ENCODE measurements at regions not wholly inside any gene's neighbourhood (a gene's known extent, or its start where the extent isn't known, plus 50 kb on each side); places are given as distances from the start of the nearest gene placed in this dataset.

DNA sequence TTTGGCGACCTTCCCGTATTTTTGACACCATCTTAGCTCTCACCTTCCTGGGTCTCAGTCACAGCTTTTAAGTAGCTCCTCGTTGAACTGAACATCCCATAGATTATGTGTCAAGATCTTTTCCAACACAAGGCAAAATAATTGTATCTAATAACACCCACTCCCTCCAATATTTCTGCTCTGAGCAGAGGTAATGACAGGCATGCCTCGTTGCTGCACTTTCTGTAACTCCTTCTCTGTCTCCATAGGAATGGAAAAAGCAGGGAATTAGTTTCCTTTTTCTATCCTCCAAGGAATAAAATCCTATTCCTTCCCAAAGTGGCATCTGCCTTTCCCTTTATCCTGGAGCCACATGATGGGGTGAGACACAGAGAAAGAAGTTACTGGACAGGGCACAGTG lies 174.0 kb upstream of the CDH20 start:
- no peak for DNase-seq (ENCODE audit: low read depth)
- no peak overlapping the region for H3K4me3 ChIP-seq (ENCODE audit: low read depth, low read length)
- no peak for TF ChIP-seq CTCF (IDR thresholded peaks at IDR 0.05; ENCODE audit: low read depth, low read length, missing control alignments)
- in situ Hi-C loops (cut with HindIII; ENCODE audit: low sequenced_read_pairs), result no loop called here

DNA sequence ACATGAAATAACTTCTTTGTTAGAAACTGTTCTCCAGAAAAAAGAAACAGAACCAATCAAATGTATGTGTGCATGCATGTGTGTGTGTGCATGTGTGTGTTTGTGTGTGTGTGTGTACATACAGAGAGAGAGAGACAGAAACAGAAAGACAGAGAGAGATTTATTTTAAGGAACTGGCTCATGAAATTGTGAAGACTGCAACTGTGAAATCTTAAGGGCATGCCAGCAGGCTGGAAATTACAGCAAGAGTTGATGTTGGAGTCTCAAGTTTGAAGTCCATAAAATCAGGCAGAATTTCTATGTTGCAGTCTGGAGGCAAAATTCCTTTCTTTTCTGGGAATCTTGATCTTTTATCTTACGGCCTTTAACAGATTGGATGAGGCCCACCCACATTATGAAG lies 168.9 kb upstream of the CDH20 start:
- no peak overlapping the region for H3K4me3 ChIP-seq (ENCODE audit: low read depth, low read length)
- in situ Hi-C loops (cut with HindIII; ENCODE audit: low sequenced_read_pairs), result no loop called here
- TF ChIP-seq CTCF (IDR thresholded peaks at IDR 0.05; ENCODE audit: low read depth, low read length, missing control alignments), result no peak
- DNase-seq (ENCODE audit: low read depth), result no peak

DNA sequence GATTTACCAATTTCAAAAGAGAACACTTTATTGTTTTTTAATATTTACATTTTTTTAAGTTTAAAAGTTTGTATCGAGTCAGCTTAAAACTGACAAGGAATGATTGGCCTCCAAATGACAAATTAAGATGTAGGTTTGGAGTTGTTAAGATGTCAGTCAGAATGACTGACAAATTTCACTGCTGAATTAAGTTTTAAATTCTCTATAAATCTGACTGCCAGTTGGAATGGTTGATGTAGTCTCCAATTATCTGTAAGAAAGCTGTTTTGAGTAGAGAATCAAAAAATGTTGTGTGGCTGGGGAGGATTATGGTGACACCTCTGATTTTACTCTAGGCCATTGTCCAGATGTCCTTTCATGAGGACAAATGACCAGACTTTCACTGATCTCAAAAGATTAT lies 165.3 kb upstream of the CDH20 start:
- no peak for DNase-seq (ENCODE audit: low read depth)
- H3K4me3 ChIP-seq (ENCODE audit: low read depth, low read length), result no peak overlapping the region
- in situ Hi-C loops (cut with HindIII; ENCODE audit: low sequenced_read_pairs), result no loop called here
- TF ChIP-seq CTCF (IDR thresholded peaks at IDR 0.05; ENCODE audit: low read depth, low read length, missing control alignments), result no peak

DNA sequence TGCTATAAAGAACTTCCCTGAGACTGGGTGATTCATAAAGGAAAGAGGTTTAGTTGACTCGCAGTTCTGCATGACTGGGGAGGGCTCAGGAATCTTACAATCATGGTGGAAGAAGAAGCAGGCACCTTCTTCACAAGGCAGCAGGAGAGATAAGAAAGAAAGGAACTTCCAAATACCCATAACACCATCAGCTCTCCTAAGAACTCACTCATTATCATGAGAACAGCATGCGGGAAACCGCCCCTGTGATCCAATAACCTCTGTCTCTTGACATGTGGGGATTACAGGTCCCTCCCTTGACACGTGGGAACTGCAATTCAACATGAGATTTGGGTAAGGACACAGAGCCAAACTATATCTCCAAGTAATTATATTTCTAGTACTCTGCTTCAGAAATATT lies 163.8 kb upstream of the CDH20 start:
- no peak for TF ChIP-seq CTCF (IDR thresholded peaks at IDR 0.05; ENCODE audit: low read depth, low read length, missing control alignments)
- H3K4me3 ChIP-seq (ENCODE audit: low read depth, low read length), result no peak overlapping the region
- DNase-seq (ENCODE audit: low read depth), result no peak
- in situ Hi-C loops (cut with HindIII; ENCODE audit: low sequenced_read_pairs), result no loop called here

DNA sequence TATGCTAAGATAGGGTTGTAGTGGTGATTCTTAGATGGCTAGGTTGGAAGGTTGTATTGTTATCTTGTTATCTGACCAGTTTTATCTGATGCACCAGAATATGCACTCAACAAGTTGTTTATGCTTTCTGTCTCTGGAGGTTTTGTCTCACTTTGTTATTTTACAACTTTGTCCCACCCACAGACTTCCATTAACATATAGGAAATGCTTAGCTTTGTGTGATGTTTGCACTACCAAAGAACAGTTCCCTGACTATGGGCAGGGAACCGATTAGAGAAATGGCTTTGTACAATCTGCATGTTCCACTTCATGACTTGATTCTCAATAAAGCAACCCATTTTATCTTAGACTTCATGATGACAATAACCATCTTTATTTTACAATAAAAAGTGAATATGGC lies 160.6 kb upstream of the CDH20 start:
- H3K4me3 ChIP-seq (ENCODE audit: low read depth, low read length), result no peak overlapping the region
- no peak for TF ChIP-seq CTCF (IDR thresholded peaks at IDR 0.05; ENCODE audit: low read depth, low read length, missing control alignments)
- no peak for DNase-seq (ENCODE audit: low read depth)
- in situ Hi-C loops (cut with HindIII; ENCODE audit: low sequenced_read_pairs), result no loop called here

DNA sequence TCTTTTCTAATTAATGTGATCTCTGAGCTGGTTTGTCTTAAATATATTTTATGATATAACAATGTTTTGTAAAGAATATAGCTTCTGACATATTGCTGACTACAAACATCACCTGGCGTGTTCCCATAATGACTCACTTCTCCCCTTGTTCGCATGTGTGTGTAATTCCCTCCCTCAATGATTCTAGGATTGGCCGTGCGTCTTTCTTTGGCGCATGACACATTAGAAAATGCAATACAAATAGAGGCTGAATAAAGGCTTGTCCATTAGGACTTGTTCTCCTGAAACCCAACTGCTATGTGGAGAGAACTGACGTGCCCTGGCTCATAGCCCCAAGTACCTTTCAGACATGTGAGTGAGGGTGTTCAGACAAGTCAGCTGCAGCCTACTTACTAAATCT lies 159.7 kb upstream of the CDH20 start:
- H3K4me3 ChIP-seq (ENCODE audit: low read depth, low read length), result no peak overlapping the region
- DNase-seq (ENCODE audit: low read depth), result no peak
- in situ Hi-C loops (cut with HindIII; ENCODE audit: low sequenced_read_pairs), result no loop called here
- no peak for TF ChIP-seq CTCF (IDR thresholded peaks at IDR 0.05; ENCODE audit: low read depth, low read length, missing control alignments)

DNA sequence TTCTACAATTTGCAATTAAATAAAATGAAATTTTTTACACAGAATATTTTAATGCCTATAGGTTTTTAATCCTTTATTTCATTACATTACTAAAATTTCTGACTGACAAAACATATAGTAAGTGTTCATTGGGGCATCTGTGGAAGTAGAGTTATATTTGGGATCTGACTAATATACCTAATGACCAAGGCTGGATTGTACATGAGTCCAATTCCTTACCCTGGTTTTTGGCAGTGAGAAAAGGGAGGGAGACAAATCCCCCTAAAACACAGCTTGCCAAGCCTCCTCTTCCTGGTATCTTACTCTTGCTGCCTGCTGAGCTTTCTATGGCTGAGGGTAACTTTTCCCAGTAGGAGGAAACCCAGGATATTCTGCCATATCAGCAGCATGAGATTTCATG lies 149.4 kb upstream of the CDH20 start:
- H3K4me3 ChIP-seq (ENCODE audit: low read depth, low read length), result no peak overlapping the region
- TF ChIP-seq CTCF (IDR thresholded peaks at IDR 0.05; ENCODE audit: low read depth, low read length, missing control alignments), result no peak
- DNase-seq (ENCODE audit: low read depth), result no peak
- in situ Hi-C loops (cut with HindIII; ENCODE audit: low sequenced_read_pairs), result no loop called here

All from astrocyte of the cerebellum (primary cell).